Epithelial cell of proximal tubule (primary cell): ENCODE measurements at regions not wholly inside any gene's neighbourhood (a gene's known extent, or its start where the extent isn't known, plus 50 kb on each side); places are given as distances from the start of the nearest gene placed in this dataset.

Source experiments
- DNase-seq: peaks from one replicate; pipeline ENCODE4 v3.0.0-alpha.2; 2011; ENCODE audit warnings: low read depth
- H3K4me3 ChIP-seq: 2 replicates; pipeline ENCODE4 v1.5.1; 2011; ENCODE audit warnings: low read depth, mild to moderate bottlenecking, low read length
- CTCF ChIP-seq: conservative IDR thresholded peaks from 2 replicates; pipeline ENCODE4 v1.5.1; 2012; ENCODE audit warnings: low read depth, mild to moderate bottlenecking, low read length

- H3K4me3 ChIP-seq = no peak overlapping the region
- DNase-seq = no peak
- no peak for TF ChIP-seq CTCF
These were observed 318.1 kb downstream of the LRIG3 start for GRCh38 chr12:58602179-58602578.

GRCh38 chr12:58602736-58603135 lies 317.6 kb downstream of the LRIG3 start:
- TF ChIP-seq CTCF = no peak
- H3K4me3 ChIP-seq = no peak overlapping the region
- no peak for DNase-seq

- TF ChIP-seq CTCF = no peak
- DNase-seq = no peak
- no peak overlapping the region for H3K4me3 ChIP-seq
These were observed 312.5 kb downstream of the LRIG3 start for GRCh38 chr12:58607805-58608204.

- no peak for DNase-seq
- H3K4me3 ChIP-seq = no peak overlapping the region
- TF ChIP-seq CTCF = no peak
These were observed 311.6 kb downstream of the LRIG3 start for GRCh38 chr12:58608711-58609110.

GRCh38 chr12:58615047-58615446 lies 305.3 kb downstream of the LRIG3 start:
- no peak for TF ChIP-seq CTCF
- DNase-seq = no peak
- H3K4me3 ChIP-seq = no peak overlapping the region

GRCh38 chr12:58615576-58615975 lies 304.7 kb downstream of the LRIG3 start:
- TF ChIP-seq CTCF = no peak
- DNase-seq = no peak
- H3K4me3 ChIP-seq = no peak overlapping the region

GRCh38 chr12:58616618-58617017 lies 303.7 kb downstream of the LRIG3 start:
- DNase-seq = no peak
- H3K4me3 ChIP-seq = no peak overlapping the region
- TF ChIP-seq CTCF = no peak
